CD4-positive, alpha-beta T cell (primary cell): ENCODE measurements at regions not wholly inside any gene's neighbourhood (a gene's known extent, or its start where the extent isn't known, plus 50 kb on each side); places are given as distances from the start of the nearest gene placed in this dataset.

Experiments used
- ATAC-seq: fragments of 200-7000 bp; cut with Tn5 transposase; one replicate; pipeline ENCODE4 v1.10.0; 2022; ENCODE audit warnings: mild to moderate bottlenecking; ENCODE audit not compliant: poor library complexity
- CTCF ChIA-PET: fragments of 350-600 bp; sonication (Branson Sonifier 250); formaldehyde crosslinking; loops from one replicate; lab custom pipeline; 2021; ENCODE audit warnings: antibody characterized with exemption, inconsistent platforms; lab: Charles Lee
- POLR2A ChIA-PET: fragments of 350-600 bp; sonication (Branson Sonifier 250); formaldehyde crosslinking; loops from one replicate; lab custom pipeline; 2021; ENCODE audit warnings: antibody characterized with exemption, inconsistent platforms; lab: Charles Lee
- DNase-seq, 14 experiments: peaks; one replicate each; pipeline ENCODE4 v3.0.0-alpha.2; 2013 to 2020; ENCODE audit warnings: mixed read lengths in 2 of 14
- H3K27ac ChIP-seq, 2 donors: one replicate each; pipeline versions ENCODE4 v1.5.1 to v1.7.0; 2013; ENCODE audit warnings: low read length in 2 of 2, low read depth in 1 of 2, mild to moderate bottlenecking in 1 of 2
- H3K27me3 ChIP-seq, 2 experiments: 1 replicate in 1 of 2; 2 replicates in 1 of 2; pipeline versions ENCODE4 v1.6.1 to v1.7.0; 2013; ENCODE audit warnings: low read length in 2 of 2, control low read depth in 1 of 2, mild to moderate bottlenecking in 1 of 2, moderate library complexity in 1 of 2; ENCODE audit not compliant: insufficient read depth in 2 of 2, control insufficient read depth in 1 of 2
- H3K36me3 ChIP-seq: one replicate; pipeline ENCODE4 v1.6.1; 2013; ENCODE audit warnings: low read length, control low read depth; ENCODE audit not compliant: insufficient read depth
- H3K4me1 ChIP-seq: one replicate; pipeline ENCODE4 v1.6.1; 2013; ENCODE audit warnings: low read length, control low read depth; ENCODE audit not compliant: insufficient read depth
- H3K4me3 ChIP-seq: one replicate; pipeline ENCODE4 v1.5.1; 2013; ENCODE audit warnings: mild to moderate bottlenecking, low read length, moderate library complexity
- H3K9me3 ChIP-seq, 2 experiments: 1 replicate in 1 of 2; 2 replicates in 1 of 2; pipeline versions ENCODE4 v1.6.1 to v1.7.0; 2013; ENCODE audit warnings: low read length in 2 of 2, mild to moderate bottlenecking in 2 of 2, control low read depth in 1 of 2, moderate library complexity in 1 of 2; ENCODE audit not compliant: control insufficient read depth in 1 of 2, insufficient read depth in 1 of 2
- H3K27ac Mint-ChIP-seq: one replicate; pipeline ENCODE4 v1.8.0; 2020; ENCODE audit warnings: mixed read lengths
- H3K27me3 Mint-ChIP-seq: one replicate; pipeline ENCODE4 v1.8.0; 2021; ENCODE audit warnings: mixed read lengths
- H3K36me3 Mint-ChIP-seq: one replicate; pipeline ENCODE4 v1.8.0; 2021; ENCODE audit warnings: low read depth, mixed read lengths
- H3K4me1 Mint-ChIP-seq: one replicate; pipeline ENCODE4 v1.8.0; 2021; ENCODE audit warnings: low read depth, mixed read lengths
- H3K4me3 Mint-ChIP-seq: one replicate; pipeline ENCODE4 v1.8.0; 2020; ENCODE audit warnings: mild to moderate bottlenecking, mixed read lengths
- H3K9me3 Mint-ChIP-seq: one replicate; pipeline ENCODE4 v1.8.0; 2020; ENCODE audit warnings: mixed read lengths
- CTCF ChIP-seq: fragments of 200-600 bp; IDR thresholded peaks from one replicate; pipeline ENCODE4 v1.8.0; 2022; ENCODE audit warnings: antibody characterized with exemption, mild to moderate bottlenecking
- intact Hi-C, 2 experiments: fragments of 100-400 bp; cut with DNase I in 1 of 2; cut with micrococcal nuclease in 1 of 2; formaldehyde crosslinking; loops; one replicate each; pipeline versions ENCODE4 v1.15.1 to v1.9.0; 2023 to 2025; cut with DNase I, micrococcal nuclease

GRCh38 chr11:127369356-127369755, 368.8 kb upstream of the KIRREL3 start:
- H3K27me3 ChIP-seq: no peaks in the 10 kb centered on the region
- Mint-ChIP-seq H3K4me1 (no peaks in the 10 kb centered on the region), H3K36me3 (no peaks in the 10 kb centered on the region), H3K4me3 (no peak overlapping the region), H3K27me3 (no peaks in the 10 kb centered on the region), H3K27ac (no peak overlapping the region), H3K9me3 (no peaks in the 10 kb centered on the region)
- no peaks in the 10 kb centered on the region for H3K36me3 ChIP-seq
- H3K4me1 ChIP-seq: no peaks in the 10 kb centered on the region
- DNase-seq (no peak), ATAC-seq (no peak)
- TF ChIP-seq CTCF: no peak
- POLR2A ChIA-PET: no interaction called here
- H3K9me3 ChIP-seq: peaks cover 0 to 7% of the 10 kb centered on the region in 2 experiments
- no peak overlapping the region for H3K4me3 ChIP-seq
- CTCF ChIA-PET: no interaction called here
- no peak overlapping the region for H3K27ac ChIP-seq
- intact Hi-C loops: no loop called here

- Histone ChIP-seq H3K27ac (no peak overlapping the region), H3K27me3 (no peaks in the 10 kb centered on the region), H3K4me1 (no peaks in the 10 kb centered on the region), H3K9me3 (no peaks in the 10 kb centered on the region), H3K4me3 (no peak overlapping the region), H3K36me3 (no peaks in the 10 kb centered on the region)
- CTCF ChIA-PET: no interaction called here
- Mint-ChIP-seq H3K27ac (no peak overlapping the region), H3K9me3 (no peaks in the 10 kb centered on the region), H3K4me1 (no peaks in the 10 kb centered on the region), H3K36me3 (no peaks in the 10 kb centered on the region), H3K4me3 (no peak overlapping the region), H3K27me3 (peaks cover 13% of the 10 kb centered on the region)
- no peak for TF ChIP-seq CTCF
- ATAC-seq (no peak), DNase-seq (no peak)
- intact Hi-C loops: no loop called here
- POLR2A ChIA-PET: no interaction called here
Observed at GRCh38 chr11:127362754-127363308, 362.3 kb upstream of the KIRREL3 start.

GRCh38 chr11:127358160-127358559, 357.6 kb upstream of the KIRREL3 start:
- Mint-ChIP-seq H3K27ac (no peak overlapping the region), H3K36me3 (no peaks in the 10 kb centered on the region), H3K4me3 (no peak overlapping the region), H3K4me1 (no peaks in the 10 kb centered on the region), H3K9me3 (no peaks in the 10 kb centered on the region), H3K27me3 (peaks cover 13% of the 10 kb centered on the region)
- H3K9me3 ChIP-seq: no peaks in the 10 kb centered on the region
- no peak for TF ChIP-seq CTCF
- intact Hi-C loops: no loop called here
- H3K27ac ChIP-seq: no peak overlapping the region
- no peaks in the 10 kb centered on the region for H3K27me3 ChIP-seq
- ChIA-PET POLR2A (no interaction called here), CTCF (no interaction called here)
- DNase-seq (no peak), ATAC-seq (no peak)
- no peak overlapping the region for H3K4me3 ChIP-seq
- H3K36me3 ChIP-seq: no peaks in the 10 kb centered on the region
- H3K4me1 ChIP-seq: no peaks in the 10 kb centered on the region
